GM23338 (cell line): ENCODE measurements at regions not wholly inside any gene's neighbourhood (a gene's known extent, or its start where the extent isn't known, plus 50 kb on each side); places are given as distances from the start of the nearest gene placed in this dataset.

Experiments
- ATAC-seq: fragments of 200-7000 bp; cut with Tn5 transposase; 3 replicates; pipeline ENCODE4 v1.9.1; 2020
- DNase-seq: peaks from one replicate; pipeline ENCODE4 v3.0.0-alpha.2; 2015; ENCODE audit warnings: low spot score
- H2AFZ ChIP-seq: fragments of 200-600 bp; sonication (generic); 2 replicates; pipeline ENCODE4 v1.8.0; 2016; ENCODE audit warnings: antibody characterized with exemption, mild to moderate bottlenecking, moderate library complexity
- H3F3A ChIP-seq: fragments of 200-600 bp; sonication (generic); replicated peaks from 2 replicates; pipeline ENCODE4 v1.8.0; 2017; ENCODE audit warnings: antibody characterized with exemption, mixed run types, low read depth
- H3K27ac ChIP-seq: fragments of 200-600 bp; sonication (generic); 2 replicates; pipeline ENCODE4 v1.6.1; 2016; ENCODE audit warnings: low read depth
- H3K27me3 ChIP-seq: fragments of 200-600 bp; sonication (generic); 2 replicates; pipeline ENCODE4 v1.8.0; 2016; ENCODE audit warnings: mild to moderate bottlenecking, mixed run types, moderate library complexity; ENCODE audit not compliant: insufficient read depth
- H3K36me3 ChIP-seq: fragments of 200-600 bp; sonication (generic); 2 replicates; pipeline ENCODE4 v1.8.0; 2016; ENCODE audit warnings: mild to moderate bottlenecking; ENCODE audit not compliant: insufficient read depth
- H3K4me1 ChIP-seq: fragments of 200-600 bp; sonication (generic); 2 replicates; pipeline ENCODE4 v1.8.0; 2016; ENCODE audit warnings: mild to moderate bottlenecking, moderate library complexity; ENCODE audit not compliant: insufficient read depth
- H3K4me2 ChIP-seq: fragments of 200-600 bp; sonication (generic); 2 replicates; pipeline ENCODE4 v1.7.1; 2017; ENCODE audit warnings: mixed run types
- H3K4me3 ChIP-seq: fragments of 200-600 bp; sonication (generic); 2 replicates; pipeline ENCODE4 v1.6.1; 2016; ENCODE audit warnings: mixed run types
- H3K79me2 ChIP-seq: fragments of 200-600 bp; sonication (generic); replicated peaks from 2 replicates; pipeline ENCODE4 v1.8.0; 2017; ENCODE audit warnings: mild to moderate bottlenecking; ENCODE audit not compliant: insufficient read depth
- H3K9me2 ChIP-seq: fragments of 200-600 bp; sonication (generic); 2 replicates; pipeline ENCODE4 v1.8.0; 2017; ENCODE audit not compliant: insufficient read depth
- H4K20me1 ChIP-seq: fragments of 200-600 bp; sonication (generic); replicated peaks from 2 replicates; pipeline ENCODE4 v1.8.0; 2017; ENCODE audit warnings: mild to moderate bottlenecking; ENCODE audit not compliant: insufficient read depth
- H3K27ac Mint-ChIP-seq: 2 replicates; pipeline ENCODE4 v1.8.0; 2020; ENCODE audit warnings: inconsistent platforms, mild to moderate bottlenecking, moderate library complexity, mixed read lengths
- H3K27me3 Mint-ChIP-seq: 3 replicates; pipeline ENCODE4 v1.8.0; 2022; ENCODE audit warnings: low read depth, mild to moderate bottlenecking, moderate library complexity, mixed read lengths, inconsistent platforms; ENCODE audit not compliant: insufficient read depth, poor library complexity
- H3K36me3 Mint-ChIP-seq: 3 replicates; pipeline ENCODE4 v1.8.0; 2021; ENCODE audit warnings: low read depth, mild to moderate bottlenecking, inconsistent platforms, moderate library complexity, mixed read lengths
- H3K4me1 Mint-ChIP-seq: 3 replicates; pipeline ENCODE4 v1.8.0; 2020; ENCODE audit warnings: mild to moderate bottlenecking, inconsistent platforms, mixed read lengths
- H3K4me3 Mint-ChIP-seq: 3 replicates; pipeline ENCODE4 v1.8.0; 2021; ENCODE audit warnings: moderate library complexity, mild to moderate bottlenecking, inconsistent platforms, mixed read lengths
- H3K9me3 Mint-ChIP-seq: 3 replicates; pipeline ENCODE4 v1.8.0; 2020; ENCODE audit warnings: moderate library complexity, mild to moderate bottlenecking, inconsistent platforms, mixed read lengths
- CTCF ChIP-seq, 2 experiments: fragments of 200-600 bp in 1 of 2; sonication (generic) in 1 of 2; conservative IDR thresholded peaks; 2 replicates each; pipeline versions ENCODE4 v1.5.1 to v1.6.1; 2016 to 2017; ENCODE audit warnings: antibody characterized with exemption in 2 of 2, low read depth in 2 of 2, mild to moderate bottlenecking in 2 of 2, moderate library complexity in 1 of 2
- ETS1 ChIP-seq: IDR thresholded peaks from 2 replicates; pipeline ENCODE4 v1.6.1; 2016; ENCODE audit warnings: antibody characterized with exemption
- EZH2phosphoT487 ChIP-seq: fragments of 200-600 bp; sonication (generic); IDR thresholded peaks from one replicate; pipeline ENCODE4 v1.8.1; 2018; ENCODE audit warnings: antibody characterized with exemption; ENCODE audit not compliant: unreplicated experiment
- NANOG ChIP-seq: IDR thresholded peaks from 2 replicates; pipeline ENCODE4 v1.6.1; 2016; ENCODE audit warnings: antibody characterized with exemption, borderline replicate concordance
- POLR2AphosphoS5 ChIP-seq: IDR thresholded peaks from 2 replicates; pipeline ENCODE4 v1.6.1; 2016; ENCODE audit warnings: antibody characterized with exemption, low read depth
- REST ChIP-seq: IDR thresholded peaks from one replicate; pipeline ENCODE4 v1.6.1; 2018; ENCODE audit warnings: antibody characterized with exemption; ENCODE audit not compliant: unreplicated experiment
- STAT1 ChIP-seq: IDR thresholded peaks from one replicate; pipeline ENCODE4 v1.6.1; 2016; ENCODE audit warnings: antibody characterized with exemption; ENCODE audit not compliant: unreplicated experiment
- ZNF114 ChIP-seq: fragments of 250-450 bp; sonication (Bioruptor Pico); IDR thresholded peaks from 2 replicates; pipeline ENCODE4 v1.5.0; 2020; ENCODE audit warnings: mild to moderate bottlenecking, moderate library complexity
- ZNF331 ChIP-seq: fragments of 250-450 bp; sonication (Bioruptor Pico); IDR thresholded peaks from 2 replicates; pipeline ENCODE4 v1.5.0; 2020; ENCODE audit warnings: low read depth, mild to moderate bottlenecking, moderate library complexity
- TF ChIP-seq, protein P1 (sequence below): fragments of 250-450 bp; sonication (Bioruptor Pico); IDR thresholded peaks from 2 replicates; pipeline ENCODE4 v1.5.0; 2020; ENCODE audit warnings: mild to moderate bottlenecking, moderate library complexity

DNA sequence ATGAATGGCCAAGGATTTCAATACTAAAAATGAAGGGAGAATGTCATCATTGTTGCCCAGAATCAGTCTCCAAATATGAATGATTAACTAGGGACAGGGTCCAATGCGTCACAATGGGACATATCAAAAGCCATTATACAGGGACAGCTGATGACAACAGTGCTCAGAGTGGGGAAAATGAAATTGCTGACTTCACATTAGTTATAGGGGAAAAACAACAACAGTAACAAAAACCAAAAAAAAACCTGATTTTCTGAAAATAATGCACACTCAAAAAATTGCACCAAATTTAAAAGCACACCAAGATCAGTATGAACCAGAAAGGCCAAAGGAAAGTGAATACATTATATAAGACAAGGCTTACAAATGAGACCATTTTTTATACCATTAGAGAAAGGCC is 353.2 kb upstream of the SOX5 start:
- no peak overlapping the region for H2AFZ ChIP-seq
- TF ChIP-seq ETS1 (no peak), POLR2AphosphoS5 (no peak)
- no peaks in the 10 kb centered on the region for H3K79me2 ChIP-seq
- H3K9me2 ChIP-seq: peaks cover 5% of the 10 kb centered on the region; the same call in 1 of the 2 replicates
- ATAC-seq (no peak), DNase-seq (no peak)
- Mint-ChIP-seq H3K4me1 (peaks cover 23% of the 10 kb centered on the region), H3K27ac (no peak overlapping the region; the same call in 1 of the 2 replicates), H3K4me3 (no peak overlapping the region), H3K27me3 (peaks cover 2% of the 10 kb centered on the region), H3K9me3 (0 out of 3 replicates have a peak, but pooled peaks cover 2% of the 10 kb centered on the region), H3K36me3 (peaks cover 2% of the 10 kb centered on the region; the same call in 2 of the 3 replicates)
- H3K4me2 ChIP-seq: no peak overlapping the region
- no peak overlapping the region for H3K4me3 ChIP-seq
- no peaks in the 10 kb centered on the region for H4K20me1 ChIP-seq
- no peaks in the 10 kb centered on the region for H3K27me3 ChIP-seq
- no peak overlapping the region for H3K27ac ChIP-seq
- no peaks in the 10 kb centered on the region for H3K36me3 ChIP-seq
- H3F3A ChIP-seq: no peaks in the 10 kb centered on the region
- no peaks in the 10 kb centered on the region for H3K4me1 ChIP-seq

DNA sequence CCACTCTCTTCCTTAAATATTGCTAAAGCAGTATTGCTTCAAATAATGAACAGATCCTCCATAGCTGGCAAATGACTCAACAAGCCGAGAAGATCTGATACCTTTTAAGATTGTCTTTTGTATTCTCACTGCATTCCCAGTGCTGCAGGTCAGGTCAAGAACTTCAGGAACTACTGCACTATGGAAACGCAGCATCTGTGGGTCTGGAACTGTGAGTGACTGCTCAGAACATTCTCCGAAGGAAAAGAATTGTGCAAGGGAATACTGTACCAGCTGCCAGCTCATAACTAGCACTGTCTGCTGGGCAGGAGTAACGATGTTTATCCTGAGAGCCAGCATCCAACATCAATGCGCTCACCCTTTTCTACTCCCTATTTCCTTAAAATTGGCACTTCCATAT is 348.0 kb upstream of the SOX5 start:
- Histone ChIP-seq H3K36me3 (no peaks in the 10 kb centered on the region), H3F3A (no peaks in the 10 kb centered on the region), H4K20me1 (no peaks in the 10 kb centered on the region), H3K27me3 (no peaks in the 10 kb centered on the region), H3K79me2 (no peaks in the 10 kb centered on the region), H3K9me2 (no peaks in the 10 kb centered on the region), H3K27ac (no peak overlapping the region), H3K4me3 (no peak overlapping the region), H2AFZ (no peak overlapping the region), H3K4me2 (no peak overlapping the region), H3K4me1 (no peaks in the 10 kb centered on the region)
- Mint-ChIP-seq H3K27ac (no peak overlapping the region; the same call in 1 of the 2 replicates), H3K4me3 (no peak overlapping the region), H3K4me1 (peaks cover 27% of the 10 kb centered on the region), H3K27me3 (no peaks in the 10 kb centered on the region), H3K36me3 (no peaks in the 10 kb centered on the region), H3K9me3 (no peaks in the 10 kb centered on the region)
- no peak for DNase-seq
- ATAC-seq: no peak
- no peak for TF ChIP-seq ZNF114
- no peak for TF ChIP-seq REST
- no peak for TF ChIP-seq EZH2phosphoT487
- no peak for TF ChIP-seq STAT1
- TF ChIP-seq NANOG: no peak
- TF ChIP-seq, protein P1, sequence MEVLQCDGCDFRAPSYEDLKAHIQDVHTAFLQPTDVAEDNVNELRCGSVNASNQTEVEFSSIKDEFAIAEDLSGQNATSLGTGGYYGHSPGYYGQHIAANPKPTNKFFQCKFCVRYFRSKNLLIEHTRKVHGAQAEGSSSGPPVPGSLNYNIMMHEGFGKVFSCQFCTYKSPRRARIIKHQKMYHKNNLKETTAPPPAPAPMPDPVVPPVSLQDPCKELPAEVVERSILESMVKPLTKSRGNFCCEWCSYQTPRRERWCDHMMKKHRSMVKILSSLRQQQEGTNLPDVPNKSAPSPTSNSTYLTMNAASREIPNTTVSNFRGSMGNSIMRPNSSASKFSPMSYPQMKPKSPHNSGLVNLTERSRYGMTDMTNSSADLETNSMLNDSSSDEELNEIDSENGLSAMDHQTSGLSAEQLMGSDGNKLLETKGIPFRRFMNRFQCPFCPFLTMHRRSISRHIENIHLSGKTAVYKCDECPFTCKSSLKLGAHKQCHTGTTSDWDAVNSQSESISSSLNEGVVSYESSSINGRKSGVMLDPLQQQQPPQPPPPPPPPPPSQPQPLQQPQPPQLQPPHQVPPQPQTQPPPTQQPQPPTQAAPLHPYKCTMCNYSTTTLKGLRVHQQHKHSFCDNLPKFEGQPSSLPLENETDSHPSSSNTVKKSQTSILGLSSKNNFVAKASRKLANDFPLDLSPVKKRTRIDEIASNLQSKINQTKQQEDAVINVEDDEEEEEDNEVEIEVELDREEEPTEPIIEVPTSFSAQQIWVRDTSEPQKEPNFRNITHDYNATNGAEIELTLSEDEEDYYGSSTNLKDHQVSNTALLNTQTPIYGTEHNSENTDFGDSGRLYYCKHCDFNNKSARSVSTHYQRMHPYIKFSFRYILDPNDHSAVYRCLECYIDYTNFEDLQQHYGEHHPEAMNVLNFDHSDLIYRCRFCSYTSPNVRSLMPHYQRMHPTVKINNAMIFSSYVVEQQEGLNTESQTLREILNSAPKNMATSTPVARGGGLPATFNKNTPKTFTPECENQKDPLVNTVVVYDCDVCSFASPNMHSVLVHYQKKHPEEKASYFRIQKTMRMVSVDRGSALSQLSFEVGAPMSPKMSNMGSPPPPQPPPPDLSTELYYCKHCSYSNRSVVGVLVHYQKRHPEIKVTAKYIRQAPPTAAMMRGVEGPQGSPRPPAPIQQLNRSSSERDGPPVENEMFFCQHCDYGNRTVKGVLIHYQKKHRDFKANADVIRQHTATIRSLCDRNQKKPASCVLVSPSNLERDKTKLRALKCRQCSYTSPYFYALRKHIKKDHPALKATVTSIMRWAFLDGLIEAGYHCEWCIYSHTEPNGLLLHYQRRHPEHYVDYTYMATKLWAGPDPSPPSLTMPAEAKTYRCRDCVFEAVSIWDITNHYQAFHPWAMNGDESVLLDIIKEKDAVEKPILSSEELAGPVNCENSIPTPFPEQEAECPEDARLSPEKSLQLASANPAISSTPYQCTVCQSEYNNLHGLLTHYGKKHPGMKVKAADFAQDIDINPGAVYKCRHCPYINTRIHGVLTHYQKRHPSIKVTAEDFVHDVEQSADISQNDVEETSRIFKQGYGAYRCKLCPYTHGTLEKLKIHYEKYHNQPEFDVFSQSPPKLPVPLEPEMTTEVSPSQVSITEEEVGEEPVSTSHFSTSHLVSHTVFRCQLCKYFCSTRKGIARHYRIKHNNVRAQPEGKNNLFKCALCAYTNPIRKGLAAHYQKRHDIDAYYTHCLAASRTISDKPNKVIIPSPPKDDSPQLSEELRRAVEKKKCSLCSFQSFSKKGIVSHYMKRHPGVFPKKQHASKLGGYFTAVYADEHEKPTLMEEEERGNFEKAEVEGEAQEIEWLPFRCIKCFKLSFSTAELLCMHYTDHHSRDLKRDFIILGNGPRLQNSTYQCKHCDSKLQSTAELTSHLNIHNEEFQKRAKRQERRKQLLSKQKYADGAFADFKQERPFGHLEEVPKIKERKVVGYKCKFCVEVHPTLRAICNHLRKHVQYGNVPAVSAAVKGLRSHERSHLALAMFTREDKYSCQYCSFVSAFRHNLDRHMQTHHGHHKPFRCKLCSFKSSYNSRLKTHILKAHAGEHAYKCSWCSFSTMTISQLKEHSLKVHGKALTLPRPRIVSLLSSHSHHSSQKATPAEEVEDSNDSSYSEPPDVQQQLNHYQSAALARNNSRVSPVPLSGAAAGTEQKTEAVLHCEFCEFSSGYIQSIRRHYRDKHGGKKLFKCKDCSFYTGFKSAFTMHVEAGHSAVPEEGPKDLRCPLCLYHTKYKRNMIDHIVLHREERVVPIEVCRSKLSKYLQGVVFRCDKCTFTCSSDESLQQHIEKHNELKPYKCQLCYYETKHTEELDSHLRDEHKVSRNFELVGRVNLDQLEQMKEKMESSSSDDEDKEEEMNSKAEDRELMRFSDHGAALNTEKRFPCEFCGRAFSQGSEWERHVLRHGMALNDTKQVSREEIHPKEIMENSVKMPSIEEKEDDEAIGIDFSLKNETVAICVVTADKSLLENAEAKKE (CRISPR knock-in tag): no peak
- no peak for TF ChIP-seq CTCF (conservative IDR thresholded peaks at IDR 0.05; ENCODE audit: low read depth in 2 of 2)
- TF ChIP-seq ZNF331 (CRISPR knock-in tag): no peak
